SHP77 (cell line): ENCODE measurements at regions not wholly inside any gene's neighbourhood (a gene's known extent, or its start where the extent isn't known, plus 50 kb on each side); places are given as distances from the start of the nearest gene placed in this dataset.

ENCODE experiments used
- DNase-seq, 2 experiments: peaks; one replicate each; lab custom pipeline; 2025; lab: John Stamatoyannopoulos, UW

DNA sequence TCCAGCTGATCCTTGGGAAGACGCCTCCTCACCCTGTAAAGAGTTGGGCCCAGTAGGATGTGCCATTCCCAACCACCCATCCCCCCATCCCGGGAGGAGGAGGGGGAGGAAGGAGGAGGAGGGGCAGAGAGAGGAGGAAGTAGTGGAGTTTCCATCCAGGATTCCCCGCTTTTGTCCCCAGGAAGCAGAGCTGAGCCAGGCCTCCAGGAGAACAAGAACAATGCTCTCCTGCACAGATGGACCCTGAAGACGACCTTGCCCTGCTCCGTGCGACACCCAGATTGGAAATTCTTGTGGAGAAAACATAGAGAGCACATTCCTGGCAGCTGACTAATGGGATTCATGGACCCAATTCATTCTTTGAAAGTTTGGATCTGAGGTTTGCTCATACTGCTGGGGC, 132.3 kb upstream of the CRY1 start:
- no peak for DNase-seq

DNA sequence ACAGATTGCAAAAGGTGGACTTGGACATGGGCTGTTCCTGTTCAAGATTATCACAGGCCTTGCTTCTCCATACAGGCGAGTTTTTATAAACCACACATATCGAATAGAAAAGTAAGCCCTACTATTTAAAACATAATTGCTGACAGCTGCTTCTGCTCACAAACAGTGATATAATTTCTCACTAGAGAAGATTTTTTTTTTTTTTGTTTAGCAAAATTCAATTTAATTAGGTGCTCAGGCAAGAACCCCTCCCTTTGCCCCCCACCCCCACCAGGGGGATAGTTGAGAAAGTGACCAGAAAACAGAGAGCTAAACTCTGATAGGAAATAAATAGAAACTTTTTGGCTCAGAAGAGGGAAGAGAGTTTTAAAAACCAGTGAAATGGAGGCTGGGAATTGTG, 132.8 kb upstream of the CRY1 start:
- DNase-seq = no peak

DNA sequence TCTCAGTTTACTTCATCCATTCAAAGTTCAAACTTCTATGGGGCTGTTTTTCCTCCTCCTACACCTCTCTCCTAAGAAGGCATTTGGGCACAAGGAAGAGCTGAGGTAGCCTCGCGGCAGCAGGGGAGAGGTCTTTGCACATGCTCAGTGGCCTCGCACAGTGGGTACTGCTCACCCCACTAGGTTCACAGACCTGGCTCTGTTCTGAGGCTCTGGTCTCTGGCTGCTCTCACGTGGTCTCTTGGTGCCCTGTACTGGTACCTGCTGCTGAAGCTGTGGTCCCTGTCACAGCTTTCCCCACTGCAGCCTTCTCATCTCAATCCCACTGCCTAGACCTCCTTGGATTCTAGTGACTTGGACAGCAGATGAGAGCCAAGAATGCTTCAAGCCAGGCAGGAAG, 134.7 kb upstream of the CRY1 start:
- DNase-seq = no peak

DNA sequence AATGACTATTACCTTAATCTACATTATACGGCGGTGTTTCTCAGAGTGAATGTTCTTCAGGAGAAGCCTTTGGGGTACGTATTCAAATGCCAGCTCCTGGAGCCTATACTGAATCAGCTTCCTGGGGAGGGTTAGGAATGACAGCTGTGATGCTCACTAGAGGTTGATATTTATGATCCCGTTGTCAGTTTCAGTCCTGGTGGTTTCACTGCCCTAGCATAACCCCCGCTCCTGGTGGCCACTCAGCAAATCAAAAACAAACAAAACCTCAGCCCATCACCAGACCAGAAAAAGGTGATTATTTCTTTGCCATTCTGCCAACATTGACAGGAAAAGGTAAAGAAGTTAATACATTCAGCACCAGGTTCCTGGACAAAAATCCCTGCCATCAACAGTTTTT, 136.5 kb upstream of the CRY1 start:
- DNase-seq = no peak

DNA sequence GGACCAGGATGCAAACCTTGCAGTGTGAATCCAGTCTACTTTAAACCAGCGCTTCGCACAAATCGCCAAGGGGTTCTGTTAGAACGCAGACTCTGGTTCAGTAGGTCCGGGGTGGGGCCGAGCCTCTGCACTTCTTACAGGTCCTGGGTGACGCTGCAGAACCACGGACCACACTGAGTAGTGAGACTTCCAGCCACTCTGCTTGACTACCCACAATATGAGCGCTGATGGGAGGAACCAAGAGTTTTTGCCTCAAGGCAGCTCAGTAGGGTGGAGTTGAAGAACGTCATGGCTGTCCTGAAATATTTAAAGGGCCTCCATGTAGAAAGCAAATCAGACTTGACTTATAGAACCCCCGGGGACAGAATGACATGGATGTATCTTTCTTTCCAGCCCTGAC, 138.0 kb upstream of the CRY1 start:
- DNase-seq = no peak

DNA sequence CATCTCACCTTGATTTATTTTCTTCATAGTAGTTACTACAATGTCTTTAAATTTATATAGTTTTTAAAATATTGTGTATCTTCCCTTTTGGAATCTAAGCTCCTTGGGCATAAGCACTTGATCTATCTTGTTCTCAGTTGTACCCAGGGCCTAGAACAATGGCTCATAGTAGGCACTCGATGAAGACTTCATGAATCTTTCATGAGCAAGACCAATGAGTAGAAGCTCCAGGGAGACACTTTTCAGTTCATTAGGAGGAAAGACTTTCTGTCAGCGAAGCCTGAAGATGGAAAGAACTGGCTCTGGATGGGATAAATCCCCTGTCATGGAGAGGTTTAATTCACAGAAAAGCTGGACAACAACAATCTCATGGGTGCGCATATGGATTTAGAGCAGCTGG, 140.2 kb upstream of the CRY1 start:
- DNase-seq = no peak

DNA sequence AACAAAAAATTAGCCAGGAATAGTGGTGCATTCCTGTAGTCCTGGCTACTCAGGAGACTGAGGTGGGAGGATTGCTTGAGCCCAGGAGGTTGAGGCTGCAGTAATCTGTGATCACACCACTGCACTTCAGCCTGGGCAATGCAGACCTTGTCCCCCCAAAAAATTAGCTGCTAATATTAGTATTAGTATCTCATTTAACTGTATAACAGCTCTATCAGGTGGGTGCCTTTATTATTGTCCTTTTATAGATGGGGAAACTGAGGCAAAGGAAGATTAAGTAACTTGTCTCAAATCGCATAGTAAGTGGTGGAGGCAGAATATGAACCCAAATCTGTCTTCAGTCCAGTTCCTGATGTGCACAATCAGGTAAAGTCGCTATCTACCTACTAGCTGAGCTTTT, 142.3 kb upstream of the CRY1 start:
- DNase-seq = no peak

DNA sequence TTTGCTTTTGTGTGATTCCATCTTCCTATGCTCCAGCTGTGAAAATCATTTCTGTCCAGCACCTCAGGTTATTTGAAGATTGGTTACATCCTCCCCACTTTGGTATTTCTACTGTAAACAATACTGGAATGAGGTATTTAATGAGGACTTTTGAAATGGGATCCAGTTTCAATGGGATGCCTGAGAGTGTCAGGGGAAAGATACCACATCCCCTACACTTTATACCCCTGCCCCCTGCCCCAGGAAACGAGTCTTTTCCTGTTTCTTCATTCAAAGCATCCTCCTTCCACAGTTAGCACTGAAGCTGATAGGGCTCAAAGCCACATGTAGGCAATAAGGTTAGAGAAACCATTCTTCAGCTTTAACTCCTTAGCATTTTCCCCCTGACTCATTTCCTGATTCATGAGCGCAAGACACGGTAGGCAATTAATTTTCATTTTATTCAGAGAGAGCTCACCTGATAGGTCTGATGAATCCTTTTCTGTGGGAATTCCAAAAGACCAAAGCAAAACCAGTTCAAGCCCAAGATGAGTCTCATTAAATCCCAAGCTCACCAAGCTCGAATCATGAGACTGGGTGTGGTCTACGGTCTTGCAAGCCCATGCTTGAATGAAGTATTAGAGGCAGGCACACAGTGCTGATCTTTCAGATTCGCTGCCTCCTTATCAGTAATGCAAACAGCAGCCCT, 143.6 kb upstream of the CRY1 start:
- DNase-seq = no peak

DNA sequence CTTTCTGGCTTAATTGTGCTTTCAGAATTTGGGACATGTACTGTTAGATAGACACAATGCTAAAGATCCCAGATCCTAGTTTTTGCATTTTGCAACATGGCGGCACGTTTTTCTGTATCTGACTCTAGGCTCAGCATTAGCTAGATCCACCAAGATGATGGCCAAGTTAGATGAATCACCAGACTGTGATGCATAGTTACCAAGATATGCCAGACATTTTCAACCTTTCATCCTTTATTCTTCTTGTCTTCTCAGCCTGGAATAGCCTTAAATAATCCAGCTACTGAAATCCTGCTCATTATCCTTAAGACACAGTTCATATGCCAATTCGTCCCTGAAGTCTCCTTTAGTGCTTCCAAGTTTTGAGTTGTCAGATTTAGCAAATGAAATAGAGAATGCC, 144.9 kb upstream of the CRY1 start:
- DNase-seq = no peak

DNA sequence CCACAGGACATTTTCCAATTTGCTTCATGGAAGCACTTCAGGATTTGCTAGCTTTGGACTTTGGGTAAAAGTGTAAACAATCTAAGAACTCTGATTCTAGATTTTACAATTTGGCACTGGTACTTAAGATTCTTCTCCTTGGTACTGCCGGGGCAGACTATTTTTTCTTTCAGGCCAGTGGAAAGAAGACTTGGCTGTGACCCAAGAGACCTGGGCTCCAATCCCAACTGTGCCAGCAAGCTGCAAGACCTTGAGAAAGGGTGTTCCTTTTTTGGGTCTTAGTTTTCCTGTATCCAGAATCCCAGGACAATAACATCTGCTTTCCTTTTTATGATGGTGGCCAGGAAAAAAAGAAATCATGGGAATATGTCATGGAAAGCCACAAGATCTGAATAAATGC, 148.1 kb upstream of the CRY1 start:
- no peak for DNase-seq

DNA sequence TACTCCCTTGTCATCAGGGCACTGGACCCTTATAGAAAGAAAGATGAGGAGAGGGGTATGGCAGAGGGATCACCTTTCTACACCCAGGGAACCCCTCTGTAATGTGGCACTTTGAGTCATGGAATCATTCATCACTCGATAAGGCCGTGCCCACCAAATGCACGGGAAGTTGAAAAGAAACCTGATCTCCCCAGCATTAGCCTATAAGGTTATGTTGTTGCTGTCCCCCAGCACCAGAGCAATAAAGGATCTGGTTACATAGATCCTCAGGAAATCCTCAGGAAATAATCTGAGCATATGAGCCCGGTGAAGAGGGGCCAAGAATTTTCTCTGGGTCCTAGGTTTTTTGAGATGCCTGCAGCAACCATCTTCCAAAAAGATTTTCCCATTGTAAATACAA, 148.8 kb upstream of the CRY1 start:
- no peak for DNase-seq

DNA sequence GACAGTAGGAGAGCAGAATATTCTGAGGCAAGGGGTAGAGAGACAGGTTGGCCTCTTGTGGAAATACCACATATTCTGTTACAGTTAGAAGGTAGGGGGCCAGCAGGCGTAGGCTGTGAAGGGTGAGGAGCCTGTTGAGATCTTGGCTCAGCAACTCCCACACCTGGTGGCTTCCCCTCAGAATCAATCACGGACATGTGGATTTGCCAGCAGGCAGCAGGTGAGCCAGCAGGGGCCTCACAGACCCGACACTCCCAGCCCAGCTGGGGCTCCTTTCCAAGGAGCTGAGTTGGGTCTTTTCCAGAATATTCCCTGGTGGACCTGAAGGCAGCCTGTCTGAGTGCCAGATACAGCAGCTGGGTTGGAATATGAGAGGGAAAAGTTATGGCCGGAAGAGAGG, 150.0 kb upstream of the CRY1 start:
- no peak for DNase-seq

DNA sequence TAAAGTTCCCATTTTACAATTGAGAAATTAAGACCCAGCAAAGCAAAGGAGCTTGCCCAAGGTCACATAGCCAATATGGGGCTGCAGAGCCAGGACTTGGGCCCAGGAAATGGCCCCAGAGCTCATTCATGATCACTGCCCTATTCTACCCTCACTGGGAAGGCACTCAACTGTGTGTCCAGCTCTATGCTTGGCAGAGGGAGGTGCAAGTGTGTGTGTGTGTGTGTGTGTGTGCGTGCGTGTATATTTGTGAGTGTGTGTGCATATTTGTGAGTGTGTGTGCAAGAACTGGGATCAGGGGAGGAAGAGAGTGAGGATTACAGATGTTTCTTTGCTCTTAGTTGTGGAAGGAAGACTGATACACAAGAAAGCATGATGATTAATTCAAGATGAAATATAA, 151.2 kb upstream of the CRY1 start:
- no peak for DNase-seq

DNA sequence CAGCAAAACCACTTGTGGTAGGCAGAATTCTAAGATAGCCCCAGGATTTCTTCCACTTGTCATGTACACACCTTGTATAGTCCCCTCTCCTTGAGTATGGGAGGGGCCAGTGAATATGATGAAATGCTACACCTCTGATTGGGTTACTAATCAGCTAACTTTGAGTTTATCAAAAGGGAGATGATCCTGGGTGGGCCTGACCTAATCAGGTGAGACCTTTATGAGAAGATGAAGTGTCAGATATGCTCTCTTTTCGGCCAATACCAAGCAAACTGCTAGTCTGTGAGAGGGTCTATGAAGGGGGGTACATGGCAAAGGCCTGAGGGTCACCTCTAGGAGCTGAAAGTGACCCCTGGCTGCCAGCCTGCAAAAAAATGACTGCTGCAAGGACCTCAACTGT, 154.3 kb upstream of the CRY1 start:
- no peak for DNase-seq

DNA sequence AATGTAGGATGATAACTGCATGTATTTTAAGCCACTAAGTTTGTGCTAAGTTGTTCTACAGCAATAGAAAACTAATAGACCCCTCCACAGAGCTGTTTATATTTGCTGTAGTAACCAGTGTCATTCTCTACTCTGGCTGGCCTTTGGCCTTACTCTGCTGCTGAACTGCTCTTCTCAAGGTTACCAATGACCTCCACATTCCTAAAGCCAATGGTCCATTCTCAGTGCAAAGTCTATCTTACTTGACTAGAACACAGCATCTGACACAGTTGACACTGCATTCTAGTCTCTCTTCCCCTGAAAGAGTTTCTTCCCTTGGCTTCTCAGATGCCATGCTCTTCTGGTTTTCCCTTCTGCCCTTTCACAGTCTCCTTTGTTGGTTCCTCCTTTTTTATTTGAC, 154.8 kb upstream of the CRY1 start:
- DNase-seq = no peak

DNA sequence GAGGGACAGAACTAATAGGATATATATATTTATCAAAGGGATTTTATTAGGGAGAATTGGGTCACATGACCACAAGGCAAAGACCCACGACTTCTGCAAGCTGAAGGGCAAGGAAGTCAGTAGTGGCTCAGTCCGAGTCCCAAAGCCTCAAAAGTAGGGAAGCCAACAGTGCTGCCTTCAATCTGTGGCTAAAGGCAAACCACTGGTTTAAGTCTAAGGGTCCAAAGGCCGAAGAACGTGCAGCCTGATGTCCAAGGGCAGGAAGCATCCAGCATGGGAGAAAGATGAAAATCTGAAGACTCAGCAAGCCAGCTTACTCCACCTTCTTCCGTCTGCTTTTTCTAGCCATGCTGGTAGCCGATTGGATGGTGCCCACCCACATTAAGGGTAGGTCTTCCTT, 157.9 kb upstream of the CRY1 start:
- DNase-seq = no peak

DNA sequence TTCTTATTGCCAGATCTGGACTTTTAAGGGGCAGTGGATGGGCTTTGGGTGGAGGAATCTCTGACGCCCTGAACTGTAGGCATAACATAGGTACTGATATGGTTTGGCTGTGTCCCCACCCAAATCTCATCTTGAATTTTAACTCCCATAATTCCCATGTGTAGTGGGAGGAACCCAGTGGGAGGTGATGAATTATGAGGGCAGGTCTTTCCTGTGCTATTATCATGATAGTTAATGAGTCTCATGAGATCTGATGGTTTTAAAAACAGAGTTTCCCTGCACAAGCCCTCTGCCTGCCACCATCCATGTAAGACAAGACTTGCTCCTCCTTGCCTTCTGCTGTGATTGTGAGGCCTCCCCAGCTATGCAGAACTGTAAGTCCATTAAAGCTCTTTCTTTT, 160.0 kb upstream of the CRY1 start:
- no peak for DNase-seq

DNA sequence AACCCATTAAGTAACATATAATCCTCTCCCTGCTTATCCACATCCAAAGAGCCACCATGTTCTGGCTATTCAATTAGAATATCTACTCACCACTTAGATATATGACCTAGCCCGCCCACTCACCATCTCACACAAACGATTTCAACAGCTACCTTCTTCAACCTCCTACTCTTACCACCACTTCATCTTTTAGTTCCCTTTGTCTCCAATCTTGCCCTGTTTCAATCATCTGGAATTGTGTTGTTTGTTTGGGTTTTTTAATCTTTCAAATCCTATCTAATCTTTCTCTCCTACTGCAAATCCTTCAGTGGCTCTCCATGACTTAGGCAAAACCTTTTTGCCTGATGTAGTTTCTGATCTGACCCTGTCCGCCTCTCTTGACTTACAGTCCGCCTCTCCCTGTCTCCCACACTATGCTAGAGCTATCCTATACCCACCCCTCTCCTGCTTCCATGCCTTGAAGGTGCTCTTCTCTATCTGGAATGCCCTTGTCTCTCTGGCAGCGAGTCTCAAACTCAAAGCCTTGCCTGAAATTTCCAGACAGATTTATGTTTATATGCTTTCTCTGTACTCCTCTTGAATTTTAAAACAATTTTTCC, 161.0 kb upstream of the CRY1 start:
- no peak for DNase-seq

DNA sequence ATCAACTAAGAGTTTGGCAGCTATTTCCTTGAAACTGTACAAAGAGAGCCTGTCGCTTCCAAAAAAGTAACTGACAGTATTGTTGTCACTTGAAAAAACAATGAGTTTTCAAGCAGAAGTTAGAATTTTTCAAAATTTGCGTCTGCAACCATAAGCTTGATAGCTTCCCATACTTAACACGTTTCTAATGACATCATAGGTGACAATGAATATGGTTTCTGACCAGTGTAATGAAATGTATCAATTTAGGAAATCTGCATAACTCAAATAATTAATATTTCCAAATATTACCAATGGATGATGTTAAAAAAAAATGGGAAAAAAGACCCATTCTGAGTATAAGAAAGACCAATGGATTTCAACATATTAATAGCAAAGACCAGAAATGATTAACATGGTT, 165.4 kb upstream of the CRY1 start:
- DNase-seq = no peak

DNA sequence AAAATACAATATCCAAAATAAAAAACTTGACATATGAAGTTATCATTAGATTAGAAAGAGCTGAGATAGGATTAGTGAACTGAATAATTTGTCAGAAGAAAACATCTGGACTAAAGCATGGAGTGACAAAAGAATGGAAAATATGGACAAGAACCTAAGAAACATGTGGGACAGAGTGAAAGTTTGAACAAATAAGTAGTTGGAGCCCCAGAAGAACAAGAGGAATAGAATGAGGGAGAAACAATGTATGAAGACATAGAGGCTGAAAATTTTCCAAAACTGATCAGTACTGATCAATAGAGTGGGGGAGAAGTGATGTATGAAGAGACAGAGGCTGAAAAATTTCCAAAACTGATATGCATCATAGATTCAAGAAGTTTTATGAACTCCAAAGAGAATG, 170.6 kb upstream of the CRY1 start:
- no peak for DNase-seq

DNA sequence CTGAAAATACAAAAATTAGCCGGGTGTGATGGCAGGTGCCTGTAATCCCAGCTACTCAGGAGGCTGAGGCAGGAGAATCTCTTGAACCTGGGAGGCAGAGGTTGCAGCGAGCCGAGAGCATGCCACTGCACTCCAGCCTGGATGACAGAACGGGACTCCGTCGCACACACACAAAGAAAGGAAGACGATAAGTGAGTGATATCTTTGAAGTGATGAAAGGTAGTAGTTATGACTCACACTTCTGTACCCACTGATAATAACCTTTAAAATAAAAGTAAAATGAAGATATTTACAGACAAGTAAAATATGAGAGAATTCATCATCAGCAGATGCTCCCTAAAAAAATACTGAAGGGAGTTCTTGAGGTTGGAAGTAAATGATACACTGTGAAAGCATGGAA, 171.3 kb upstream of the CRY1 start:
- no peak for DNase-seq

DNA sequence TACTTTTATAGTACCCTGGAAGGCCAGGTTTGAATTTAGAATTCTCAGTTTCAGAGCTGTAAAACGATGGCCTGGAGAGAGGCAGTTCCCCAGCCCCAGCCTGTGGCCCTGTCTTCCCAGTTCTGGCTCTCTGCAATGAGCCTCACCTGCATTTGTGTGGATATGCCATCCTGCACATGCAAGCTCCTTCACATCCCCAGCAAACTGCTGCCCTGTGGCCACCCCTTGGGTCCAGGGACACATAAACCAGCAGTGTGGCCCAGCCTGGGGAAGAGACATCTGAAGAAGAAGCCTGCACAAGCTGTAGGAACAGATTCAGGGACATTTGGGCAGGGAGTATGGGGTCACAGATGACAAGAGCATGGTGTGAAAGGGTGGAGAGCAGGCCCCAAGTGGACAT, 174.3 kb upstream of the CRY1 start:
- no peak for DNase-seq

DNA sequence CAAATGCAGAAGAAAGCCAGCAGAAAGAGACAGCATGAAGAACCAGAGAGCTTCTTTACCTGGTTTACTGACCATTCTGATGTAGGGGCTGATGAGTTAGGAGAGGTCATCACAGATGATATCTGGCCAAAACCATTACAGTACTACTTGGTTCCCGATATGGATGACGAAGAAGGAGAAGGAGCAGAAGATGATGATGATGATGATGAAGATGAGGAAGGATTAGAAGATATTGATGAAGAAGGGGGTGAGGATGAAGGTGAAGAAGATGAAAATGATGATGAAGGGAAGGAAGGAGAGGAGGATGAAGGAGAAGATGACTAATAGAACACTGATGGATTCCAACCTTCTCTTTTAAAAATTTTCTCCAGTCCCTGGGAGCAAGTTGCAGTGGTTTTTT, 178.2 kb upstream of the CRY1 start:
- no peak for DNase-seq

DNA sequence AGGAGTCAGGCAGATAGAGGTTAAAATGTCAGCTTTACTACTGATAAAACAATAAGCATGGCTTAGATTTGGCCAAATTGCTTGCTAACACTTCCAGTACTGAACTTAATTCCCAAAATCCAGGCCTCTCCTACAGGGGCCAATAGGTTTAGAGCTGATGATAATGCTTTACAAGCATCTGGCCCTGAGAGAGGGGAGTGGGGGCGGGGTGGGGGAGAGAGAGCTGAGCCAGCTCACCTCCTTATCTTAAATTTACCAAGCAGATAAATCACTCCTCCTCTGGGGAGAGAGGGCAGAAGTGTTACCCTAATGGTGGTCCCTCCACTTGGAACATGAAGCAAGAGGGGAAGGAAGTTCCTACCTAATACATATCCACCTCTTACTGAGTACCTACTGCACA, 182.2 kb upstream of the CRY1 start:
- no peak for DNase-seq

DNA sequence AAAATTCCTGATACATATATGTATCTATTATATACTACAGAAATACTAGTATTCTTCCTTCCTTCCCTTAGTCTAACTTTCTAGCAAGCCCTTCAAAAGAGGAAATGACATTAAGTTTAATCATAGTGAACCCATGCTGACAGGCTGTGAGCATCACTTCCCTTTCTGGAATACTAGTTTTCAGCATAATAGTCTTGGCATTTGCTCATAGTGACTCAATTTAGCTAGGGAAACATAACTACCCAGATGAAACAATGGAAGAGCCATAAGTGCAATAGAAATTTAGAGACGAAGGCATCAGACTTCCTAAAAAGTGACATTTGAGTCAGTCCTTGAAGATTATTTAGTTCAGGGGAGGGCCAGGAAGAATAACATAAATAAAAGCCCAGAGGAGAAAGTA, 184.5 kb upstream of the CRY1 start:
- DNase-seq = no peak
